ENCODE measurements at regions not wholly inside any gene's neighbourhood (a gene's known extent, or its start where the extent isn't known, plus 50 kb on each side); places are given as distances from the start of the nearest gene placed in this dataset.
"Not testable (repeated sequence)": the region's sequence is repeated elsewhere in the genome, so short reads cannot be mapped to it uniquely, and the experiment has no call there.

- Histone ChIP-seq H3K27ac (ENCODE audit: low read length) (no peak overlapping the region), H3K4me1 (ENCODE audit: control insufficient read depth, insufficient read depth, low read length) (no peaks in the 10 kb centered on the region), H3K4me3 (ENCODE audit: low read length) (no peak overlapping the region), H3K36me3 (ENCODE audit: control insufficient read depth, insufficient read depth, low read length) (no peaks in the 10 kb centered on the region), H3K27me3 (ENCODE audit: control insufficient read depth, insufficient read depth, low read length) (no peaks in the 10 kb centered on the region), H3K9me3 (ENCODE audit: control insufficient read depth, insufficient read depth, low read length) (no peaks in the 10 kb centered on the region)
- DNase-seq (ENCODE audit: low read depth, low spot score), result no peak
- no CpG with 5 or more reads among the region's 1 CpG for WGBS (ENCODE audit: insufficient coverage, insufficient read length)
Measured at GRCh38 chr2:194550702-194551101, 1106.3 kb upstream of the SLC39A10 start.

DNA sequence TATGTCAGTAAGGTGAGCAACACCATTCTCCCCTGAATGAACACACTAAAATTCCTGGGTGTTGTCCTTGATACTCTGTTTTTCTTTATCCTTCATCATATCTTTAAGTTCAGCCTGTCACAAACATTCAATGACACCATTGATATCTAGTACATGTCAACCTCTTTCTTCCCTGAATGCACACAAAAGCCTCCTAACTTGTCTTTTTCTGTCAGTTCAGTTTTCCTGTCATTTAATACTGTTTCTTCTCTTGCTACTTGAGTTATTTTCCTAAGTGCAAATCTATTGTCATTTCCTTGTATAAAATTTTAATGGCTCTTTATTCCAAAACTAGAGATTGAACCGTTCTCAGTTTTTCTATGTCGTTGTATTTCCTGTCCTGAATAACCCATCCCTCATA is 1107.6 kb upstream of the SLC39A10 start:
- no peaks in the 10 kb centered on the region for H3K36me3 ChIP-seq (ENCODE audit: control insufficient read depth, insufficient read depth, low read length)
- no peak overlapping the region for H3K4me3 ChIP-seq (ENCODE audit: low read length)
- H3K4me1 ChIP-seq (ENCODE audit: control insufficient read depth, insufficient read depth, low read length), result no peaks in the 10 kb centered on the region
- H3K27ac ChIP-seq (ENCODE audit: low read length), result no peak overlapping the region
- no peak for DNase-seq (ENCODE audit: low read depth, low spot score)
- H3K9me3 ChIP-seq (ENCODE audit: control insufficient read depth, insufficient read depth, low read length), result no peaks in the 10 kb centered on the region
- WGBS (ENCODE audit: insufficient coverage, insufficient read length), result no CpG with 5 or more reads among the region's 2 CpGs
- no peaks in the 10 kb centered on the region for H3K27me3 ChIP-seq (ENCODE audit: control insufficient read depth, insufficient read depth, low read length)

DNA sequence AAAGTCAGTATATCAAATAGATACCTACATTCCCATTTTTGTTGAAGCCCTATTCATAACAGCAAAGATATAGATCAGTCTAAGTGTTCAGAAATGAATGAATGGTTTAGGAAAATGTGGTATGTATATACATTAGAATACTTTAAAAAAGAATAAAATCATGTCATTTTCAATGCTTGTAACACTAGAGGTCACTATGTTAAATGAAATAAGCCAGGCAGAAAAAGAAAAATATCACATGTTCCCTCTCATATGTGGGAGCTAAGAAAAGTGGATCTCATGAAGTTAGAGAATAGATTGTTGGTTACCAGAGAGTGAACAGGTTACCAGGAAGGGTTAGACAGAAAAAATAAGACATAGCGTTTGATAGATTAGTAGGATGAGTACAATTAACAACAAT is 1111.0 kb upstream of the SLC39A10 start:
- no peaks in the 10 kb centered on the region for H3K27me3 ChIP-seq (ENCODE audit: control insufficient read depth, insufficient read depth, low read length)
- no peaks in the 10 kb centered on the region for H3K4me1 ChIP-seq (ENCODE audit: control insufficient read depth, insufficient read depth, low read length)
- DNase-seq (ENCODE audit: low read depth, low spot score), result no peak

DNA sequence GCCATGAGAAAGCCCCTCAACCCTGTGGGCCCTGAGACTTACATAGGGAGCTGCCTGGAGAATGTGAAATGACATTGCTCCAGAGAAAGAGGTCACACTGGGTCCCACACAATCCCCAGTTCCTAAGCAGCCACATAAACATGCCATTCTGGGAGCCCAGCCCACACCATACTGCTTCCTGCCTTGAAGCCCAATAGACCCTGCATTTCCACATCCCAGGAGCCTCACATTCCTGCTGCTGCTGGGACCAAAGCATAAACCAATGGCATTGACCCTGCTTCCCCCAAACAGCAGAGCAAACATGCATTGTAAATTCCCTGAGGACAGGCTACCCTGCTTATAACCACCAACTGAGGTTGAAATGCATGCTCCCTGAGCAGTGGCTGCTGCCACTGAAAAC is 1117.6 kb upstream of the SLC39A10 start:
- Histone ChIP-seq H3K36me3 (ENCODE audit: control insufficient read depth, insufficient read depth, low read length) (no peaks in the 10 kb centered on the region), H3K4me1 (ENCODE audit: control insufficient read depth, insufficient read depth, low read length) (peaks cover 4% of the 10 kb centered on the region; the same call in 1 of the 2 replicates), H3K9me3 (ENCODE audit: control insufficient read depth, insufficient read depth, low read length) (no peaks in the 10 kb centered on the region), H3K4me3 (ENCODE audit: low read length) (no peak overlapping the region), H3K27me3 (ENCODE audit: control insufficient read depth, insufficient read depth, low read length) (no peaks in the 10 kb centered on the region), H3K27ac (ENCODE audit: low read length) (no peak overlapping the region)
- DNase-seq (ENCODE audit: low read depth, low spot score), result peak; percentile 13

More for the DNA sequence above, 1111.0 kb upstream of the SLC39A10 start:
- Histone ChIP-seq H3K4me3 (ENCODE audit: low read length) (no peak overlapping the region), H3K36me3 (ENCODE audit: control insufficient read depth, insufficient read depth, low read length) (no peaks in the 10 kb centered on the region), H3K9me3 (ENCODE audit: control insufficient read depth, insufficient read depth, low read length) (no peaks in the 10 kb centered on the region), H3K27ac (ENCODE audit: low read length) (no peak overlapping the region)
- no CpG with 5 or more reads among the region's 1 CpG for WGBS (ENCODE audit: insufficient coverage, insufficient read length)

DNA sequence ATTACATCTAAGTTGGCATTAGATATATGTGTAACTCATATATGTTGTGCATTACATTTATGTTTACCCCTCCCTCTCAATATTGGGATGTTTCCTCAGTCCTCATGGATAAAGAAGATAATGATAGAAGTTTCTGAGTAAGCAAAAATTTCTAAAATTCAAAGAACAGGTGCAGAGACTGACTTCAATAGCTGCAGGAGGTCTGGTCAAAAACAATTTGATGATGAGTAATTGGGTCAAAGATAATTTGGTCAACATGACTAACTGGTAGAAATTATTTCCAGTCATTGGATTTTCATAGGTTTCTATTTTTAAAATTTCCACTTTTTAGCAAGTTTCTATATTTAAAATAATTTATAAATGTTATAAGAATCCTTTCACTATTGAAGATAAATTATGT is 1130.9 kb upstream of the SLC39A10 start:
- no peak overlapping the region for H3K4me3 ChIP-seq (ENCODE audit: low read length)
- no peaks in the 10 kb centered on the region for H3K36me3 ChIP-seq (ENCODE audit: control insufficient read depth, insufficient read depth, low read length)
- no peak for DNase-seq (ENCODE audit: low read depth, low spot score)
- H3K27ac ChIP-seq (ENCODE audit: low read length), result no peak overlapping the region
- H3K27me3 ChIP-seq (ENCODE audit: control insufficient read depth, insufficient read depth, low read length), result no peaks in the 10 kb centered on the region
- H3K9me3 ChIP-seq (ENCODE audit: control insufficient read depth, insufficient read depth, low read length), result no peaks in the 10 kb centered on the region
- H3K4me1 ChIP-seq (ENCODE audit: control insufficient read depth, insufficient read depth, low read length), result no peaks in the 10 kb centered on the region

DNA sequence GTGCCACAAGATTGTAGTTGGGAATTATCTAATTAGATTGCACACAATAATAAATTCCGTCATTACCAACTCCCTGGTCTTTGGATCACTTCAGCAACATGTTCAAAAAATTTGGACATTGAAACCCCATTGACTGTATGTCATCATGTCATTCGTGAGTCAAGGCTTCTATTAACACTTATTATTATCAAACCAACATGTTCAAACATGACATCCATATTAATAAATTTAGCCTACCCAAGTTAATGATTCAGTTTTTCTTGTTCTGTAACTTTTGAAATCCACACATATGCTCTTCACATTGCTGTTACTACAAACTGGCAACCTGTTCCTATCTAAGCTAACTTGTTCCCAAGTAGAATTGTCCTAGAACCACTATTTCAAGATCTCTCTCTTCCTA is 1142.7 kb upstream of the SLC39A10 start:
- WGBS (ENCODE audit: insufficient coverage, insufficient read length), result no CpG with 5 or more reads among the region's 2 CpGs
- Histone ChIP-seq H3K4me1 (ENCODE audit: control insufficient read depth, insufficient read depth, low read length) (no peaks in the 10 kb centered on the region), H3K27me3 (ENCODE audit: control insufficient read depth, insufficient read depth, low read length) (no peaks in the 10 kb centered on the region), H3K36me3 (ENCODE audit: control insufficient read depth, insufficient read depth, low read length) (no peaks in the 10 kb centered on the region), H3K9me3 (ENCODE audit: control insufficient read depth, insufficient read depth, low read length) (no peaks in the 10 kb centered on the region), H3K27ac (ENCODE audit: low read length) (no peak overlapping the region), H3K4me3 (ENCODE audit: low read length) (no peak overlapping the region)
- DNase-seq (ENCODE audit: low read depth, low spot score), result no peak

GRCh38 chr2:194511070-194511469 is 1146.0 kb upstream of the SLC39A10 start:
- WGBS (ENCODE audit: insufficient coverage, insufficient read length), result no CpG with 5 or more reads among the region's 2 CpGs

DNA sequence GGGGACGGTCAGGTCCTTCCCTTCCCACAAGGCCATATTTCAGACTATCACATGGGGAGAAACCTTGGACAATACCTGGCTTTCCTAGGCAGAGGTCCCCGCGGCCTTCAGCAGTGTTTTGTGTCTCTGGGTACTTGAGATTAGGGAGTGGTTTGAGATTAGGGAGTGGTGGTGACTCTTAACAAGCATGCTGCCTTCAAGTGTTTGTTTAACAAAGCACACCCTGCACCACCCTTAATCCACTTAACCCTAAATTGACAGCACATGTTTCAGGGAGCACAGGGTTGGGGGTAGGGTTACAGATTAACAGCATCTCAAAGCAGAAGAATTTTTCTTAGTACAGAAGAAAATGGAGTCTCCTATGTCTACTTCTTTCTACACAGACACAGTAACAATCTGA is 1152.2 kb upstream of the SLC39A10 start:
- not testable (repeated sequence) for DNase-seq (ENCODE audit: low read depth, low spot score); H3K27me3 ChIP-seq (ENCODE audit: control insufficient read depth, insufficient read depth, low read length); H3K36me3 ChIP-seq (ENCODE audit: control insufficient read depth, insufficient read depth, low read length); H3K27ac ChIP-seq (ENCODE audit: low read length); H3K4me3 ChIP-seq (ENCODE audit: low read length); H3K9me3 ChIP-seq (ENCODE audit: control insufficient read depth, insufficient read depth, low read length); H3K4me1 ChIP-seq (ENCODE audit: control insufficient read depth, insufficient read depth, low read length)
- no CpG with 5 or more reads among the region's 3 CpGs for WGBS (ENCODE audit: insufficient coverage, insufficient read length)

More at GRCh38 chr2:194511070-194511469, 1146.0 kb upstream of the SLC39A10 start:
- H3K36me3 ChIP-seq (ENCODE audit: control insufficient read depth, insufficient read depth, low read length); H3K27me3 ChIP-seq (ENCODE audit: control insufficient read depth, insufficient read depth, low read length); DNase-seq (ENCODE audit: low read depth, low spot score); H3K4me1 ChIP-seq (ENCODE audit: control insufficient read depth, insufficient read depth, low read length); H3K4me3 ChIP-seq (ENCODE audit: low read length); H3K27ac ChIP-seq (ENCODE audit: low read length); H3K9me3 ChIP-seq (ENCODE audit: control insufficient read depth, insufficient read depth, low read length): not testable (repeated sequence)

- Histone ChIP-seq H3K4me1 (ENCODE audit: control insufficient read depth, insufficient read depth, low read length) (no peaks in the 10 kb centered on the region), H3K36me3 (ENCODE audit: control insufficient read depth, insufficient read depth, low read length) (no peaks in the 10 kb centered on the region), H3K9me3 (ENCODE audit: control insufficient read depth, insufficient read depth, low read length) (no peaks in the 10 kb centered on the region), H3K27me3 (ENCODE audit: control insufficient read depth, insufficient read depth, low read length) (no peaks in the 10 kb centered on the region), H3K27ac (ENCODE audit: low read length) (no peak overlapping the region), H3K4me3 (ENCODE audit: low read length) (no peak overlapping the region)
- DNase-seq (ENCODE audit: low read depth, low spot score), result no peak
Measured at GRCh38 chr2:194495046-194495445, 1162.0 kb upstream of the SLC39A10 start.

- DNase-seq (ENCODE audit: low read depth, low spot score), result no peak
- no peak overlapping the region for H3K4me3 ChIP-seq (ENCODE audit: low read length)
- H3K27me3 ChIP-seq (ENCODE audit: control insufficient read depth, insufficient read depth, low read length), result no peaks in the 10 kb centered on the region
- H3K36me3 ChIP-seq (ENCODE audit: control insufficient read depth, insufficient read depth, low read length), result no peaks in the 10 kb centered on the region
- H3K4me1 ChIP-seq (ENCODE audit: control insufficient read depth, insufficient read depth, low read length), result no peaks in the 10 kb centered on the region
- H3K27ac ChIP-seq (ENCODE audit: low read length), result no peak overlapping the region
- no peaks in the 10 kb centered on the region for H3K9me3 ChIP-seq (ENCODE audit: control insufficient read depth, insufficient read depth, low read length)
Measured at GRCh38 chr2:194494401-194494800, 1162.6 kb upstream of the SLC39A10 start.

GRCh38 chr2:194491409-194492115 is 1165.5 kb upstream of the SLC39A10 start:
- no peaks in the 10 kb centered on the region for H3K36me3 ChIP-seq (ENCODE audit: control insufficient read depth, insufficient read depth, low read length)
- H3K4me3 ChIP-seq (ENCODE audit: low read length), result no peak overlapping the region
- H3K9me3 ChIP-seq (ENCODE audit: control insufficient read depth, insufficient read depth, low read length), result no peaks in the 10 kb centered on the region
- DNase-seq (ENCODE audit: low read depth, low spot score), result no peak
- H3K4me1 ChIP-seq (ENCODE audit: control insufficient read depth, insufficient read depth, low read length), result no peaks in the 10 kb centered on the region
- no peak overlapping the region for H3K27ac ChIP-seq (ENCODE audit: low read length)
- no CpG with 5 or more reads among the region's 2 CpGs for WGBS (ENCODE audit: insufficient coverage, insufficient read length)
- H3K27me3 ChIP-seq (ENCODE audit: control insufficient read depth, insufficient read depth, low read length), result no peaks in the 10 kb centered on the region

All from iPS DF 6.9 (cell line).